DND-41 (cell line): ENCODE measurements at regions not wholly inside any gene's neighbourhood (a gene's known extent, or its start where the extent isn't known, plus 50 kb on each side); places are given as distances from the start of the nearest gene placed in this dataset.

Source experiments
- ATAC-seq: fragments of 200-7000 bp; cut with Tn5 transposase; 3 replicates; pipeline ENCODE4 v1.9.1; 2021; ENCODE audit warnings: low read depth; ENCODE audit not compliant: insufficient read depth
- DNase-seq: peaks from one replicate; pipeline ENCODE4 v3.0.0-alpha.2; 2020
- H2AFZ ChIP-seq: 2 replicates; pipeline ENCODE4 v1.6.0; 2012; ENCODE audit warnings: low read depth, low read length
- H3K27ac ChIP-seq: 2 replicates; pipeline ENCODE4 v1.5.1; 2012; ENCODE audit warnings: low read length, inconsistent platforms
- H3K27me3 ChIP-seq: fragments of 200-600 bp; sonication (generic); 2 replicates; pipeline ENCODE4 v1.6.0; 2012; ENCODE audit warnings: low read length, mild to moderate bottlenecking, inconsistent platforms; ENCODE audit not compliant: insufficient read depth, poor library complexity
- H3K36me3 ChIP-seq: 2 replicates; pipeline ENCODE4 v1.5.1; 2012; ENCODE audit warnings: low read length, inconsistent platforms; ENCODE audit not compliant: insufficient read depth
- H3K4me1 ChIP-seq: 2 replicates; pipeline ENCODE4 v1.5.1; 2012; ENCODE audit warnings: mild to moderate bottlenecking, low read length; ENCODE audit not compliant: insufficient read depth
- H3K4me2 ChIP-seq: 2 replicates; pipeline ENCODE4 v1.6.0; 2012; ENCODE audit warnings: mild to moderate bottlenecking, moderate library complexity, low read length, inconsistent platforms; ENCODE audit not compliant: insufficient read depth
- H3K4me3 ChIP-seq, 2 experiments: fragments of 200-600 bp in 1 of 2; shearing (Covaris generic) in 1 of 2; 2 replicates each; pipeline ENCODE4 v1.5.1; 2012 to 2016; ENCODE audit warnings: inconsistent platforms in 2 of 2, low read length in 2 of 2, mild to moderate bottlenecking in 2 of 2, low read depth in 1 of 2, moderate library complexity in 1 of 2
- H3K79me2 ChIP-seq: 2 replicates; pipeline ENCODE4 v1.6.0; 2012; ENCODE audit warnings: low read length, inconsistent platforms; ENCODE audit not compliant: insufficient read depth
- H3K9ac ChIP-seq: 2 replicates; pipeline ENCODE4 v1.6.0; 2012; ENCODE audit warnings: low read depth, mild to moderate bottlenecking, inconsistent platforms, low read length, moderate library complexity
- H3K9me3 ChIP-seq: 2 replicates; pipeline ENCODE4 v1.5.1; 2012; ENCODE audit warnings: low read length, moderate library complexity, mild to moderate bottlenecking, inconsistent platforms; ENCODE audit not compliant: insufficient read depth, severe bottlenecking
- H4K20me1 ChIP-seq: 2 replicates; pipeline ENCODE4 v1.6.0; 2012; ENCODE audit warnings: low read length; ENCODE audit not compliant: insufficient read depth
- CTCF ChIP-seq: IDR thresholded peaks from 2 replicates; pipeline ENCODE4 v1.5.1; 2012; ENCODE audit warnings: borderline replicate concordance, low read length, moderate library complexity, mild to moderate bottlenecking; ENCODE audit not compliant: poor library complexity, severe bottlenecking; ENCODE audit errors: extremely low read depth
- EZH2 ChIP-seq: IDR thresholded peaks from 3 replicates; pipeline ENCODE4 v1.6.1; 2012; ENCODE audit warnings: borderline replicate concordance, low read depth, mild to moderate bottlenecking, moderate library complexity, low read length, inconsistent platforms; ENCODE audit not compliant: severe bottlenecking

- Histone ChIP-seq H4K20me1 (no peaks in the 10 kb centered on the region), H3K4me2 (no peak overlapping the region), H3K27ac (no peak overlapping the region), H3K9ac (no peak overlapping the region), H3K4me3 (no peak overlapping the region), H3K27me3 (no peaks in the 10 kb centered on the region), H3K9me3 (no peaks in the 10 kb centered on the region), H2AFZ (no peak overlapping the region), H3K36me3 (no peaks in the 10 kb centered on the region), H3K4me1 (no peaks in the 10 kb centered on the region), H3K79me2 (no peaks in the 10 kb centered on the region)
- ATAC-seq: no peak
- TF ChIP-seq CTCF: no peak
- no peak for TF ChIP-seq EZH2
- DNase-seq: no peak
Measured at GRCh38 chr13:75231235-75231634, 250.7 kb downstream of the TBC1D4 start.

DNA sequence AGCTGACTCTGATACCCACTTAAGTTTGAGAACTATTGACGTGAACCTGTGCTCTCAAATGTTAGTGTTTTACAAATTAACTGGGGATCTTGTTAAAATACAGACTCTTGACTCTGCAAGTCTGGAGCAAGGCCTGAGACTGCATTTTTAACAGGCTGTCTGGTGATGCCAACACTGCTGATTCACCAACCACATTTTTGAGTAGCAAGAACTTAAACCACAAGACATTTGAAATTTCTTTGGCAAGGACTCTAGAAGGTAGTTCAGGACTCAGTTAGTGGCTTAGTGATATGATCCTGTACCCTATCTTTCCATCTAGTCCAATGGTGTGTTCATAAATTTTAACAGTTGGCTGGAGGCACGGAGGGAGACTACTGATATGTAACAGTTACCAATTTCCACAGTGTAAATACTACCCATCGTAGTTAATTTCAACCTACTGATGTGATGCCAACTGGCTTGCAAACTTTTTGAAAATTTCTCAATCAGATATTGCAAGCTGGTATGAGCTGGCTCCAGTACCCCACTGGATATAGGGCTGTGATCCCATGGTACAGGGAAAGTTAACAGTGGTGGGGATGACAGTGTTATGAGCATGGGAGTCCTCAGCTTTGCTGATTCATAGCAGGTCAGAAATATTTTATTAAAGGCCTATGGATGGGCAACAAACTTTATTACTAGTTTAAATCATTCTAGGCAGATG lies 255.1 kb downstream of the TBC1D4 start:
- DNase-seq (peak; percentile 26), ATAC-seq (peak; percentile 76)
- no peaks in the 10 kb centered on the region for H4K20me1 ChIP-seq
- H3K4me1 ChIP-seq: no peaks in the 10 kb centered on the region
- no peaks in the 10 kb centered on the region for H3K9me3 ChIP-seq
- no peaks in the 10 kb centered on the region for H3K27me3 ChIP-seq
- H3K36me3 ChIP-seq: no peaks in the 10 kb centered on the region
- H3K9ac ChIP-seq: no peak overlapping the region
- no peak for TF ChIP-seq EZH2
- no peak for TF ChIP-seq CTCF
- H3K27ac ChIP-seq: no peak overlapping the region
- no peak overlapping the region for H3K4me3 ChIP-seq
- H3K79me2 ChIP-seq: no peaks in the 10 kb centered on the region
- no peak overlapping the region for H3K4me2 ChIP-seq
- no peak overlapping the region for H2AFZ ChIP-seq

- Histone ChIP-seq H3K36me3 (no peaks in the 10 kb centered on the region), H3K27ac (no peak overlapping the region), H3K4me3 (no peak overlapping the region), H4K20me1 (no peaks in the 10 kb centered on the region), H3K4me1 (no peaks in the 10 kb centered on the region), H3K4me2 (no peak overlapping the region), H3K79me2 (no peaks in the 10 kb centered on the region), H3K9ac (no peak overlapping the region), H2AFZ (no peak overlapping the region), H3K9me3 (no peaks in the 10 kb centered on the region), H3K27me3 (no peaks in the 10 kb centered on the region)
- ATAC-seq (no peak), DNase-seq (no peak)
- TF ChIP-seq EZH2: no peak
- TF ChIP-seq CTCF: no peak
Measured at GRCh38 chr13:75226092-75226491, 255.9 kb downstream of the TBC1D4 start.

DNA sequence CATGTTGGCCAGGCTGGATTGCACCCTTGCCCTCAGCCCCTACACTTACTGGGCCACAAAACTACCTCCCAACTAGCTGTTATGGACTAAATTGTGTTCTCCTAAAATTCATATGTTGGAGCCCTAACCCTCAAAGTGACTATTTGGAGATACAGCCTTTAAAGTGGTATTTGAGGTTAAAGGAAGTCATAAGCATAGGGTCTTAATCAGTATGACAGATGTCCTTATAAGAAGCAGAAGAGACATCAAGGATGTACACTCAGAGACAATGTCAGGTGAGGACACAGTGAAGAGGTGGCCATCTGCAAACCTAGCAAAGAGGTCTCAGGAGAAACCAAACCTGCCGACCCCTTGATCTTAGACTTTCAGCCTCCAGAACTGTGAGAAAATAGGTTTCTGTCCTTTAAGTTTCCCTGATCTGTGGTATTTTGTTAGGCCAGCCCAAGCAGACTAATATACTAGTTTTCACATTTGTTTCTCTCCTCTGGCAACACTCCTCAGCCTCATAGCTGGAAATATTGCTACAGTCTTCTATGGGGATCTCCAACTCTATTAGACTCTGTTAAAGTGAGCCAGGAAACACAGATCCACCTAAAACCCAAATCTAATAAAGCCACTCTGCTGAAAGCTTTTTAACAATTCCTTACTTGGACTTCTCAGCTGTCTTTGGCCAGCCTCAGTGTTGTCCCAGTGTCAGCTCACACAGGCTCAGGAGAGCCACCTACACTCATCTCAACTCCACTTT lies 256.5 kb downstream of the TBC1D4 start:
- ATAC-seq: peak; percentile 72
- Histone ChIP-seq H3K27ac (no peak overlapping the region), H3K4me1 (no peaks in the 10 kb centered on the region), H3K4me2 (no peak overlapping the region), H2AFZ (no peak overlapping the region), H3K36me3 (no peaks in the 10 kb centered on the region), H3K27me3 (no peaks in the 10 kb centered on the region), H3K79me2 (no peaks in the 10 kb centered on the region), H3K9me3 (no peaks in the 10 kb centered on the region), H3K9ac (no peak overlapping the region), H3K4me3 (no peak overlapping the region), H4K20me1 (no peaks in the 10 kb centered on the region)
- DNase-seq: no peak
- TF ChIP-seq EZH2: no peak
- TF ChIP-seq CTCF: no peak
